GM20431 (cell line): ENCODE measurements at regions not wholly inside any gene's neighbourhood (a gene's known extent, or its start where the extent isn't known, plus 50 kb on each side); places are given as distances from the start of the nearest gene placed in this dataset.
"Not testable (repeated sequence)": the region's sequence is repeated elsewhere in the genome, so short reads cannot be mapped to it uniquely, and the experiment has no call there.

Source experiments
- in situ Hi-C: fragments of 300-500 bp; cut with MseI, MboI; formaldehyde crosslinking; loops from one replicate; pipeline ENCODE4 v1.15.0; 2020; ENCODE audit warnings: low sequenced_read_pairs; ENCODE audit not compliant: unreplicated experiment

- in situ Hi-C loops, result no loop called here
Observed at GRCh38 chr1:166682588-166682987, 156.7 kb upstream of the POGK start.

GRCh38 chr1:166684669-166685068 lies 154.6 kb upstream of the POGK start:
- in situ Hi-C loops, result not testable (repeated sequence)

DNA sequence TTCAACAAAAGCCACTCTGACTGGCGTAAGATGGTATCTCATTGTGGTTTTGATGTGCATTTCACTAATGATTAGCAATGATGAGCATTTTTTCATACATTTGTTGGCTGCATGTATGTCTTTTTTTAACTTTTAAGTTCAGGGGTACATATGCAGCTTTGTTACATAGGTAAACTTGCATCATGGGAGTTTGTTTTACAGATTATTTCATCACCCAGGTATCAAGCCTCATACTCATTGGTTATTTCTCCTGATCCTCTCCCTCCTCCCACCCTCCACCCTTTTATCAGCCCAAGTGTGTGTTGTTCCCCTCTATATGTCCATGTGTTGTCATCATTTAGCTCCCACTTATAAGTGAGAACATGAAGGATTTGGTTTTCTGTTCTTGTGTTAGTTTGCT lies 154.1 kb upstream of the POGK start:
- in situ Hi-C loops, result no loop called here

DNA sequence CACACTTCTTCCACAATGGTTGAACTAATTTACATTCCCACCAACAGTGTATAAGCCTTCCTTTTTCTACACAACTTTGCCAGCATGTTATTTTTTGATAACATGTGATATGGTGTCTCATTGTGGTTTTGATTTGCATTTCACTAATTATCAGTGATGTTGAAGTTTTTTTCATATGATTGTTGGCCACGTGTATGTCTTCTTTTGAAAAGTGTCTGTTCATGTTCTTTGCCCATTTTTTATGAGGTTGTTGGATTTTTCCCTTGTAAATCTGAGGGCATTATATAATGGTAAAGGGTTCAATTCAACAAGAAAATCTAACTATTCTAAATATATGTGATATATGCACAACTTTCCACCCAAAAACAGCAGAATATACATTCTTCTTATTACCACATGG lies 153.4 kb upstream of the POGK start:
- in situ Hi-C loops, result not testable (repeated sequence)

- in situ Hi-C loops, result not testable (repeated sequence)
Observed at GRCh38 chr1:166690596-166690995, 148.7 kb upstream of the POGK start.

GRCh38 chr1:166691476-166691875 lies 147.8 kb upstream of the POGK start:
- in situ Hi-C loops, result no loop called here

GRCh38 chr1:166692346-166692745 lies 146.9 kb upstream of the POGK start:
- in situ Hi-C loops, result no loop called here

DNA sequence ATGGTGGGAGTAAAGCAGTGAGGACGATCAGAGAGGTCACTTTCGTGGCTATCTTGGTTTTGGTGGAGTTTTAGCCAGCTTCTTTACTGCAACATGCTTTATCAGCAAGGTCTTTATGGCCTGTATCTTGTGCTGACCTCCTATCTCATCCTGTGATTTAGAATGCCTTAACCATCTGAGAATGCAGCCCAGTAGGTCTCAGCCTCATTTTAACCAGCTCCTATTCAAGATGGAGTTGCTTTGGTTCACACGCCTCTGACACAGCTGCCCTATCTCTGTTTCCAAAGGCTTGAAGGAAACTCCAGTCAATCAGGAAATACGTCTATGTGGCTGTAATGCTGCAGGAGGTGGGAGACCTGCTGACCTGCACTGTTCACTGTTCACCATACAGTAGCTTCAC lies 146.1 kb upstream of the POGK start:
- in situ Hi-C loops, result no loop called here

DNA sequence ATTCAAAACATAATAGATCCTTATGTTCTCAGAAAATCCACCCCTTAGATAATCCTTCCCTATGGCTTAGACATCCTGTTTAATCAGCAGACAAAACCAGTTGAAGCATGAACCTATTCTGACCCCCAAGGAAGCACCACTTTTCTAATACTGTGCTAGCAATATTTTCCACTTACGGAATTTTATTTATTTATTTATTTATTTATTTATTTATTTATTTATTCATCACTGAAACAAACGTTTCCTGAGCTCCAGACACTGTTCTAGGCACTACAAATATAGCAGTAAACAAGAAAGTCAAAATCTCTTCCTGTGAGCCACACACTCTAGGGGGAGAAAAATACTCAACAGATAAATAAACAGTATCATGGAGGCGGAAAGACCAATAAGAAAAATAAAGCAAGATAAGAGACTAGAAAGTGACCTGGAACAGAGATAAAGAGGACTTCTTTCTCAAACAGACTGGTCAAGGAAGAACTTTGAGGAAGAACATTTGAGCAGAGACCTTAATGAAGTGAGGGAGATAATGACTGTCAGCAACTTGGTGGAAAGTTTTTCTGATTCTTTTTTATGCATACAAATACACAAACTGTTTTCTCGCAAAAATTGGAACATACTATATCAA lies 145.5 kb upstream of the POGK start:
- in situ Hi-C loops, result no loop called here

DNA sequence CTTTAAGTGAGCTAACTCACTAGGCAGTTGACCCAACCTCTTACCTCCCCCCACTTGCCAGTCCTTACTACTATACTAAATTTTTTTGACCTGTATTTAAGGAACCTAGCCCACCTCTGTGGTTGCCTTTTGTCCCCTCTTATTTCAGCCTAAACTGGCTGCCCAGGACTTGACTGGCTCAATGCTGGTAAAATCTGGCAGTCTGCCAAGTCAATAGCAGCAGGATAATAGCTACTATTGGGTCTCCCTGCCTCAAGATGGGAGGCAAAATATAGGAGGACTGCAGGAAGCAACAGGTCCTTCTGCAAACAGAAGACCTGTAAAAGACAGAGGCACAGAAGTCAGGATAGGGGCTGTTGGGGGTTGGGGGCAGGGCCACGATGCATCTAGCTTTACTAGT lies 144.2 kb upstream of the POGK start:
- in situ Hi-C loops, result no loop called here

DNA sequence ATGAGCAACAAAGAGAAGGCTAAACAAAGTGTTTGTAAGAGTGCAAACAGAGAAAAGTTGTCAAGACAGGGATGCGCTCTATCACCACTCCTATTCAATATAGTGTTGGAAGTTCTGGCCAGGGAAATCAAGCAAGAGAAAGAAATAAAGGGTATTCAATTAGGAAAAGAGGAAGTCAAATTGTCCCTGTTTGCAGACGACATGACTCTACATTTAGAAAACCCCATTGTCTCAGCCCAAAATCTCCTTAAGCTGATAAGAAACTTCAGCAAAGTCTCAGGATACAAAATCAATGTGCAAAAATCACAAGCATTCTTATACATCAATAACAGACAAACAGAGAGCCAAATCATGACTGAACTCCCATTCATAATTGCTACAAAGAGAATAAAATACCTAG lies 143.4 kb upstream of the POGK start:
- in situ Hi-C loops, result not testable (repeated sequence)

DNA sequence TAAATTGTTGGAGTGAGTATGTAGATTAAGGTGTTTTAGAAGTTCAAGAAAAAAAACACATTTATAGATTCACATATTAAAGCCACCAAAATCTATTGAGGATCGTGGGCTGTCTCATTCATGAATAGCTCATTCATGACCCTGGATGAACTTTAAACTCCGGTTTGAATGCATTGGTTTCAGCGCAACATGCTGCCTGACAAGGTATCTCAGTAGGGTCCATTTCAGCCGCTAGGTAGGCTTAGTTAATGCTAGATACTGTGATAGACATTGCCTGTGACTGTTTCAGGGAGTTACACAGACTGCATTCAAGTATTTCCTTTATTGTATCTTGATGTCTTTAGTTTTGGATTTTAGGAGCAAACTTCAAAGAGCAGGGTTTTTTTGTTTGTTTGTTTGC lies 140.5 kb upstream of the POGK start:
- in situ Hi-C loops, result no loop called here

DNA sequence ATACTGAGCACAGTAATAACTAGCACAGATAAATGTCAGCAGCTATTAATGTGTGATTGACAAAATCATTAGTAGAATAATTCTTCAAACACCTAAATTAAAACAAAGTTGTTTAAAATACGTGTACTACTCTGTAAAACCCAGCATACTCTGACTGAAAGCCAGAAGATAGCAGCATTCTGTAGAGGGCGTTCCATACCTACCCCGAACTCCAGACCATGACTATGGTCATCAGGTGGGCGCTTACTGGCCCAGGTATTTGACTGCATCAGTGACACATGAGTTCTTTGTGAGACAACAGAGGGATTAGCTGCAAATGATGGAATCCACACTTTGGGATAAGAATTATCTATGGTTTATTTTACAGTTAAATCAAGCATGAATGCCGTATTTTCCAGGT lies 139.7 kb upstream of the POGK start:
- in situ Hi-C loops, result no loop called here

DNA sequence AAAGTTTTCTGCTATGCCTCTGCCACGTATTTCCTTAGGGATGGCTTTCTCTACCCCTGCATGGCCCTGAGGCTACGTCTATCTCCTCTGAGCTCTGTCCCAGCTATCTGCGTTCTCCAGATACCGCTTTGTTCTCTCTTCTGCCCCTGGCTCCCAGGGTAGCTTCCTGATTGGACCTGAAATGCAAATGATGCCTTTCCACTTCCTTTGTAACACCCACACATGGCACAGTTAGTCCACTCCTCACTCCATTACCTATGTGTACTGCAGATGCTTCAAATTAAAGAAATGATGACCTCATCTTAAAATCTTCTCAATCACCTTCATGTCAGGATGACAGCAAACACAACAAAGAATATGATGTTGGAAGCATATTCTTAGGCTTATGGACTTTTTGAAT lies 138.6 kb upstream of the POGK start:
- in situ Hi-C loops, result no loop called here

DNA sequence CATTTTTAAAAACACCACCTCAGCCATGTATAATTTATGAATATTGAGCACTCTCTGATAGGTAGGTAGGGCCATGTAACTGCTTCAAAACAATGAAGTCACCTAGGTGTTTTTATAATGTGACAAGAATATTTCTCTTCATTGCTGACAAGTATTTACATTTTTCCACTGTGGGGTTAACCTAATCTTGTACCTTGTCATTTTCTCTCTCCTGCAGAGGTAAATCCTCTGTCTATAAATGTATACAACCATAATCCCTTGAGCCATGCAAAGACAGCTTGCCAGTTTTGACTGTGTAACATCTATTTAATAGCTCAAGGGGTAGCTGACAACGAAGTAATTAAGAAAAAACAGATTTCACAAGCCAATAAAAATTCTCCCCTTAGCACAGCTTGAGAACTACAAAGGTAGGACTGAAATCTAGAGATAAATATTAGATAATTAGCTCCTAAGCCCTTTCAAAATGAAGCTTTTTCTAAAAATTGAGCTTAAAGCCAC lies 137.6 kb upstream of the POGK start:
- in situ Hi-C loops, result no loop called here

DNA sequence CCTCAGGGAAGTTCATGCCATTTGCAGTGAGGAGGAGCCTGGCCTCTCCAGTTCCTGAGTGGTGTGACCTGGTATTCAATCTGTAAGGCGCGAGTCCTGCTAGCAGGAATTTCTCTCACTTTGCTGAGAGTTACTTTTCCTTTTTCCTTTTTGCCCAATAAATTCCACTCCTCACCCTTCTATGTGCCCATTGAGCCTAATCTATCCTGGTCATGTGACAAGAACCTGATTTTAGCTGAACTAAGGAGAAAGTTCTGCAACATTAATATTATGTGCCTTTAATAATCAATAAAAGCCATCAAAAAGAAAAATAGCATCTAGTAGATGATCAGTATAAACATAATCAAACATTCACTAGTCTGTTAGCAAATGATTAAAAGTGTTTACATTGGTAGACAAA lies 136.1 kb upstream of the POGK start:
- in situ Hi-C loops, result no loop called here

DNA sequence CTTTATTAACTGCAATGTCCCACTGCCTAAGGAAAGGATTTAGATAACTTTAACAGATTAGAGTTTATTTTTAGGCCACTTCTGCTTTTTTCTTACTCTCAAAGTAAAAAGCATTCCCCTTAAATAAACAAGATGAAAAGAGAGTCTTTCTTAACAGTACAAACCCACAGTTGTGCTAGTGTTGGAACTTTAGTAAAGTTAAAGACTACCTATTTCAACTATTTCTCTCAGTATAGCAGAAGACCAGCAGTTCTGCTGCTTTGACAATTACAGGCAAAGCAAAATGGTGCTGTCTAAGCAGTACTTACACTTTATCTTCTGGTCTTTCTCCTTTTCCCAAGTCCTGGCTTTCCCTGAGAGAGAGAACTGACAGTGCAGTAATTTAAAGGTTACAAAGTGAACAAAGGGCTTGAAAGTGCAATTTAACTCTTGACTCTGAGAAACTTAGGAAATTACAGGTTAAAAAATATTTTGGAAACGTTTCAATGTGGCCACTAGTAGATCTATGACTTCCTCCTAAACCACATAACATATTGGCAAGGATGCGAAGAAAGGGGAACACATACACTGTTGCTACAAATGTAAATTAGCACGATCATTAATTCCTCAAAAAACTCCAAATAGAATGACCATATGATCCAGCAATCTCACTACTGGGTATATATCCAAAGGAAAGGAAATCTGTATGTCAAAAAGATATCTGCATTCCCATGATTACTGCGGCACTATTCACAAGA lies 135.4 kb upstream of the POGK start:
- in situ Hi-C loops, result no loop called here

DNA sequence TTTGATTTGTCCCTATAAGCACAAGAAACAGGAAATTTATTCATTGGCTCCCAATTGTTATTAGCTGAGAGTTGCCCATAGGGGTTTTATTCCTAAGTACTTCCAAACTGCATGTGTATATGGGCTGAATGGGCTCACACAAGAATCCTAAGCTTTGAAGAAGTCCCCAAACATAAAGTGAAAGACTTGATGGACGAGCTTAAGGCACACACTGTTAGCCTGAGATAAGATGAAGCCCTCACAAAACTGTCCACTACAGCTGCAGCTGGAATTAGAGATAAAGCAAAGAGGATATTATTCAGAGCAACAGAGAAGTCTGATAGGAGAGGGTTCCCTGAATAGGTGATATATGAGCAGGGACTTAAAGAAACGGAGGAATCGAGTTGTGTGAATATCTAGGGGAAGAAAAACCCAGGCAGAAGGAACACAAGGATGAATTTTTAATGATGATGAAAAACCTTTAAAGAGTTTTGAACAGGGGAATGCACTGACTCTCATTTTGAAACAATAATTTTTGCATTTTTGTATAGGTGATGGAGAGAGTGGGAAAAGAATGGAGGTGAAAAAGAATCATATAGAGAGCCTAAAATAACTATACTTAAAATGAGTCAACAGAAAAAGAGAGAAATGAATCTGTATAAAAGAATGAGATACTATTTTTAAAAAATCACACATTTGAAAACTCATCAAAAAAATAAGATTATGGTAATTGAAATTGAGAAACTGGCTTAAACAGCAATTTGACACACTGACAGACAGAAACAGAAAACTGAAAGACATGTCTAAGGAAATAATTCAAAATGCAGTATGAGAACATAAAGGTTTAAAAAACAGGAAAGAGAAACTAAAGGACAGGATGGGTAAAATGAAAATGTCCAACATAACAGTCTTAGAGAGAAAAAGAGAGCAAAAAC lies 133.6 kb upstream of the POGK start:
- in situ Hi-C loops, result no loop called here

- in situ Hi-C loops, result no loop called here
Observed at GRCh38 chr1:166716620-166717019, 122.7 kb upstream of the POGK start.

DNA sequence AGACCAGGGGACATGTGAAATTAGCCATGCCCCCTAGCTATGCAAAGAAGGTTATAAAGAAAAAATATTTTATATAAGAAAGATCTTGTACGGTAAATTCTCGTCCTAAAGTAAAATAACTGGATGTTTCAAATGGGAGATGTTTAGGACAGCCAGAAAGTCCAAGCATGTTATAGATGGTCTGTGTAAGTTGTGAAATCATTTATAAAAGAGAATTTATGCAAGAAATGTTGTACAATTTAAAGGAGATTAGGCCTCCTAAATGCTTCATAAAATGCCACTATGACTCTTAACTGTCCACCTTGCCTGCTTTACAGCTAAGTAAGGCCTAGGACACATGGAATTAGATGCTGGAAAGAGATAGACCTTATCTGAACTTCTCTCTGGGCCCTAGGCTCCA lies 118.1 kb upstream of the POGK start:
- in situ Hi-C loops, result no loop called here
